ENCODE measurements at regions not wholly inside any gene's neighbourhood (a gene's known extent, or its start where the extent isn't known, plus 50 kb on each side); places are given as distances from the start of the nearest gene placed in this dataset.
"Not testable (repeated sequence)": the region's sequence is repeated elsewhere in the genome, so short reads cannot be mapped to it uniquely, and the experiment has no call there.

- DNase-seq: no peak
These were observed 1235.5 kb upstream of the TENM3 start for GRCh38 chr4:181007751-181008150.

GRCh38 chr4:181008164-181008563, 1235.0 kb upstream of the TENM3 start:
- no peak for DNase-seq

GRCh38 chr4:181013162-181013561, 1230.0 kb upstream of the TENM3 start:
- no peak for DNase-seq

GRCh38 chr4:181017038-181017437, 1226.2 kb upstream of the TENM3 start:
- DNase-seq: no peak

- no peak for DNase-seq
These were observed 1224.7 kb upstream of the TENM3 start for GRCh38 chr4:181018472-181018871.

GRCh38 chr4:181018913-181019312, 1224.3 kb upstream of the TENM3 start:
- no peak for DNase-seq

- DNase-seq: no peak
These were observed 1222.7 kb upstream of the TENM3 start for GRCh38 chr4:181020456-181020855.

GRCh38 chr4:181021213-181021612, 1222.0 kb upstream of the TENM3 start:
- DNase-seq: no peak

GRCh38 chr4:181030135-181030921, 1212.9 kb upstream of the TENM3 start:
- not testable (repeated sequence) for DNase-seq

GRCh38 chr4:181030961-181031360, 1212.2 kb upstream of the TENM3 start:
- DNase-seq: no peak

- DNase-seq: no peak
These were observed 1199.7 kb upstream of the TENM3 start for GRCh38 chr4:181043486-181043885.

- no peak for DNase-seq
These were observed 1196.4 kb upstream of the TENM3 start for GRCh38 chr4:181046809-181047208.

- DNase-seq: no peak
These were observed 1191.3 kb upstream of the TENM3 start for GRCh38 chr4:181051931-181052330.

GRCh38 chr4:181061787-181062186, 1181.4 kb upstream of the TENM3 start:
- DNase-seq: no peak

GRCh38 chr4:181063212-181063611, 1180.0 kb upstream of the TENM3 start:
- no peak for DNase-seq

GRCh38 chr4:181077341-181077740, 1165.9 kb upstream of the TENM3 start:
- DNase-seq: no peak

GRCh38 chr4:181078196-181078595, 1165.0 kb upstream of the TENM3 start:
- DNase-seq: no peak

GRCh38 chr4:181083757-181084361, 1159.3 kb upstream of the TENM3 start:
- no peak for DNase-seq

GRCh38 chr4:181085557-181085956, 1157.6 kb upstream of the TENM3 start:
- DNase-seq: no peak

GRCh38 chr4:181105487-181105886, 1137.7 kb upstream of the TENM3 start:
- DNase-seq: no peak

GRCh38 chr4:181106398-181106797, 1136.8 kb upstream of the TENM3 start:
- DNase-seq: no peak

- DNase-seq: no peak
These were observed 1135.0 kb upstream of the TENM3 start for GRCh38 chr4:181108237-181108636.

- DNase-seq: no peak
These were observed 1124.0 kb upstream of the TENM3 start for GRCh38 chr4:181119186-181119585.

- no peak for DNase-seq
These were observed 1121.5 kb upstream of the TENM3 start for GRCh38 chr4:181121733-181122132.

GRCh38 chr4:181127171-181127570, 1116.0 kb upstream of the TENM3 start:
- DNase-seq: no peak
